NCI-H2227 (cell line): ENCODE measurements at regions not wholly inside any gene's neighbourhood (a gene's known extent, or its start where the extent isn't known, plus 50 kb on each side); places are given as distances from the start of the nearest gene placed in this dataset.
"Not testable (repeated sequence)": the region's sequence is repeated elsewhere in the genome, so short reads cannot be mapped to it uniquely, and the experiment has no call there.

ENCODE experiments used
- DNase-seq: peaks from one replicate; lab custom pipeline; 2025; ENCODE audit not compliant: unreplicated experiment; lab: John Stamatoyannopoulos, UW

DNA sequence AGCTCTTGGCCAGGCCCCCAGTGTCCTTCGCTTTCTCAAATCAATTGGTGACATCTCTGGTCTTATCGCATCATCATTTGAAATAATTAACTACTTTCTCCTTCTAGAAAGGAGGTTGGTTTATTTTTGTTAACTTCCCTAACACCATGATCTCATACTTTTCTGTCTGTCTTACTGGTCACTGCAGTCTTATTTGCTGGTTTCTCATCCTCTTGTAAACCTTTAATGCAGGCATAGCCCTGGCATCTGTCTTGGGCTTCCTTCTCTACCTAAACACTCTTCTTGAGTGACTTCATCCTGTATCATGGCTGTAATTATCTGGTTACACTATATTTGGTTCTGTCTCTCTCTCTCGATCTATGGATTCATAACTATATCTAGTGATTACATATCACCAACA is 152.8 kb downstream of the CYSLTR2 start:
- no peak for DNase-seq

DNA sequence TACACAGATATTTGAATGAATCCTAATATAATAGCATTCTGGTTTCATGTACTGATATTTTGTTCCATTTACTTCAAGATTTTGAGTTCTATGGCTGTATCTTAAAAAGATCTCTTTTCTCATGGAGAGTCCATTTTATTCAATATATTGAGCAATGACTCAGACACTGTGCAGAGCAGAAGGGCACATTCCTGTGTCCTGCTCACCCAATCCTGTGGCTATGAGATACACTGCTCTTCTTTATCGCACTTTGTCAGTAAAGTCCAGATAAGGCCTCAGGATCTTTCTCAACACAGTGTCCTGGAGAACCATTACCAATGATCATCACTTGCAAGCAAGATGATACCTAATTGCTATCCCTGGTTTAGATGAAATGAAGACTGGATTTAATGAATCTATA is 155.0 kb downstream of the CYSLTR2 start:
- DNase-seq, result no peak

DNA sequence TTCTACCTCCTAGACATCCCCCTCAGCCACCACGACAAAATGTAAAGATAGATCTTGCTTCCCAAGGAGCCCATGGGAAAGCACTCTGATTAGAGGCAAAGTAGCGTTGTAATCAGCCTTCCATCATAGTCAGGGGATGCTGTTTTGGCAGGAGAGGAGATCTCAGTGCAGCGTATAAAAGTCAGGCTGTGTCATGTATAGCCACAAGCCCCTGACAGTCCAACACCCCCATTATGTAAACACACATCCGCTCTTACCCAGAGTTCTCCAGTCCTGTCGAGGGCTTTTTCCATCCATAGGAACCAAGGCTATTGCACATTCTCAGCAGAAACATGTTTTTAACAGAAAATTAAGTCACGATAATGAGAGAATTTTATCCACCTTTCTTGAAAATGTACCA is 156.3 kb downstream of the CYSLTR2 start:
- DNase-seq, result no peak

DNA sequence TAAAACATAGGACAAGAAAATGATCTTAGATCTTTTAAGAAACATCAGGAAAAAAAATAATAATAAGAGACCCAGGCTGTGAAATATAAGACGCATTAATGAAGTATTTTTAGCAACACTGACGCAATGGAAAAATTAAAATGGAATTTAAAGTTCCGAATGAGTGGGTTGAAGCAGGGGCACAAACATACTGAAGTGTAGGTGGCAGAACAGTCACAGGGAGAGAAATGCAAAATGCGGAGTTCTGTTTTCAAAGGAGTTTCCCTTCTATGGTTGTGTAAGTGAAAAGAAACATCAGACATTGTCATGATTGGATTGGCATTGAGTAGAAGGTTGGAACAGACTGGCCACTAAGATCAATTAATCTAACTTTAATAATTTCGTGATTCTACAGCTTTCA is 159.8 kb downstream of the CYSLTR2 start:
- no peak for DNase-seq

DNA sequence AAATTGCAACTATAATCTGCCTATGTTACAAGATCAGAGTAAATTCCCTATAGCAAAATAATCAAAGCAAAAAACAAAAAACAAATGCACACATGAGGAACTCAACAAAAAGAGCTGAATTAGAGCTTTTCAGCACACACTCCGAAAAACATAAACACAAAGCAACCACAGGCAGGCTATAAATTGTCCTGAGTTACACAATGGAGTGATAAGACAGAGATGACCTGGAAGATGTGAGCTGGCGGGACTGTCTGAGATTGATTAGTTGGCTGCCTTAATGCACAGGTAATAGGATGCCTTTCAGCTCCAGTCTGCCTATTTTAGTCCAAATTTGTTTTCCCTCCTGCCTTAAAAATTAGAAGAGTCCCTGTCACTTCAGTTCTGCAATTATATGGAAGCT is 159.0 kb upstream of the FNDC3A start:
- no peak for DNase-seq

DNA sequence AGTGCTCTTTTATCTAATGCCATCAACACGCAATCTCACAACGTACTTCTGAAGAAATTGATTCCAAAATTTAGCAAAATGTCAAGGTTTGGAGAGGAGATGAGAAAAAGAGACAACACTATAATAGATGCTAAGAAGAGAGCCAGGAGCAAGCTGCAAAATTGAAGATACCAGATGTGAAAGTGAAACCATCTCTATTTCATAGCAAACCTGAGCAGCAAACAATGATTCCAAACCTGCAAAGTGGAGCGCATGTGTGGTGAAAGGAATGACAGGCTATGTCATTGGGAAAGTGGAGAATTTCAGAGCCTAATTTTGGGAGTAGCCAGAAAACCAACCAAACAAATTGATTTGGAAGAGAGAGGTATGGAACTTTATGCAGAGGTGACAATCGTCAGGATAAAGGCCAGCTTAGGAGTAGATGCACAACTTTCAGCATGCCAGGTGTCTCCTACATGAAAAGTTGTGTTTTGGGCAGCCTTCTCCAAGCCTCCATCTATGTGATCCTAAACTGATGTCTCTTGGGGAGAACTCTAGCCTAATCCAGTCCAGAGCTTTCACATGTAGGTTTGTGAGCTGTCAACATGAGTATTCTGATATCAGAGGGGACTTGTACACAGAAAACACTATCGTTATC is 158.4 kb upstream of the FNDC3A start:
- DNase-seq, result no peak

DNA sequence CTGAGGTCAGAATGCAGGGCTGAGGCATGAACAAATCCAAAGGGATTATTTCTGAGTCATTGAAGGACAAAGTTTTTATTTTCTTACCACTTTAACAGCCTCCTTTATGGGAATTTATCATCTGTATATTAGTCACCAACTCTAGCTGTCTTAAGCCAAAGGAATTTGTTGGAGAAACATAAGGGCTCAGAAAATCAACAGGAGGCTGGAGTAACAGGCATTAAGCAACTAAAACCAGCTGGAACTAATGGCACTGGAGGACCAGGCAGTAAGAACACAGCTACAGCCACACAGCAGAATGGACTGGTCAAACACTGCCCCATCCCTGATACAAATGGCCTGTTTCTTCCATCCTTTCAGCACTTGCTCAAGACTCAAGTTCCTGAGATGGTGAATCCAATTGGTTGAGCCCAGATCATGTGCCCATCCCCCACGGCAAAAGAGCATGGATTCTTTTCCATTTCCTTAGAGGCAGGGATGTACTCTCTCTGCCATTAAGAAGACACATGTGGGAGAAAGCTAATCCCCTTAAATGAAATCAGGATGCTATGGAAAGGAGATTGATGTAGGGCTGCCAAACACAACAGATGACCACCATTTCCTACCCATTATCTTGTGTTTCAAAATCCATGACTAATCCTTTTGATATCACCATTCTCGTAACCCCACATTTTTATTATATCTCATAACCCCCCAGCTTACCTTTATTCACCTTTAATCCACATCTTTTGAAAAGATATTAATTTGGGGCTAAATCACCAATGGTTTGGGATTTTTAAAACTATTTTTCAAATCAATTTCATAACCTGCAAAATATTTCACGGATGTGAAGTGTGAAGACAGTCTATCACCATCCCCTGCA is 157.0 kb upstream of the FNDC3A start:
- DNase-seq, result no peak

DNA sequence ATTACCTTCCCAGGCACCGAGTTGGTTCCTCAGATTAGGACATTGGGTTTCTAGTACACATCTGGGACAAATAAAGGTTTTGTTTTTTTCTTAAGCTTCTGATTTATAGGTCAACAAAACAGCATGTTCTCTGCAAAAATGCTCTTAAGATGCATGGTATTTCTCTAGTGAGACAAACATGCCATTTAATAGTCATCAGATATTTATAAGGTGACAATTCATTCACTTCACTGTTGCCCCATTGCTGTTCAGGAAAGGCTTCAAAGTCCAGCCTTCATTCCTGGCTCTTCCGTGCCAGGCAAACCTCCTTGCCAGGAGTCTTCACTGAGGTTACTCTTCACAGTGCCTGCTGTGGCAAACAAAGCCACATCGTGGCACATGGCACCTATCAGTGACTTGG is 156.3 kb upstream of the FNDC3A start:
- DNase-seq, result no peak

DNA sequence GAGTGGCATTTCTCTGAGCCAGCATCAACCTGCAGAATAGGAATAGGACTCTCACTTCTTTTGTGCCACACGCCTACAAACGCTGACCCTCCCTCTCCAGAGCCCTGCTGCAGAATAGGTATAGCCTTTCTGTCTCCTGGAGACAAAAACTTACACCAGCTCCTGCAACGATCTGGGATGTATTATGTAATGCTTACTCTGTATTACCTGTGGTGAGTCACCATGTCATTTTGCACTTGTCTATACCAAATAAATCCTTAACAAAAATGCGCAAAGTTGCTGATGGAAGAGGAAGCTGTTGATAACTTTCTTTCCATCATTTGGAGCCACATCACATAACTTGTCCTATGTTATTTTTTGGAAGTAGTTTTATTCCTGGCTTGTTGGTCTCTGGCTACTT is 155.8 kb upstream of the FNDC3A start:
- no peak for DNase-seq

DNA sequence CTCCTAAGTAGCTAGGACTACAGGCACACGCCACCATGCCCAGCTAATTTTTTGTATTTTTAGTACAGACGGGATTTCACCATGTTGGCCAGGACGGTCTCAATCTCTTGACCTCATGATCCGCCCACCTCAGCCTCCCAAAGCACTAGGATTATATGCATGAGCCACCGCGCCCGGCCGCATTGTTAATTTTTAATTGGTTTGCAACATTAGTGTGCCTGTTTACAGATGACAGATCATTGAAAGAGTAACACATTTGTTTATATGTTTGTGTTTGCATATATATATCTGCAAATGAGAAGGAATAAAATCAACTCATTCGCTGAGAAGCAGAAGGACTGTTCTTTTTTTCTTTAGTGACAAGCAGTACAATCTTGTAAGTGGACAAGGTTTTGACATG is 152.2 kb upstream of the FNDC3A start:
- DNase-seq, result not testable (repeated sequence)

DNA sequence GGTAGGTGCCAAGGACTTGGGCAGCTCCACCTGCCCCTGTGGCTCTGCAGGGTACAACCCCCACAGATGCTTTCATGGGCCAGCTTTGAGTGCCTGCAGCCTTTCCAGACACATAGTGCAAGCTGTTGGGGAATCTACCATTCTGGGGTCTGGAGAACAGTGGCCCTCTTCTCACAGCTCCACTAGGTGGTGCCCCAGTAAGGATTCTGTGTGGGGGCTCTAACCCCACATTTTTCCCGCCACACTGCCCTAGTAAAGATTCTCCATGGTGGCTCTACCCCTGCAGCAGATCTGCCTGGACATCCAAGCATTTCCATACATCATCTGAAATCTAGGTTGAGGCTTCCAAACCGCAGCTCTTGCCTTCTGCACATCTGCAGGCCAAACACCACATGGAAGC is 149.7 kb upstream of the FNDC3A start:
- DNase-seq, result no peak

DNA sequence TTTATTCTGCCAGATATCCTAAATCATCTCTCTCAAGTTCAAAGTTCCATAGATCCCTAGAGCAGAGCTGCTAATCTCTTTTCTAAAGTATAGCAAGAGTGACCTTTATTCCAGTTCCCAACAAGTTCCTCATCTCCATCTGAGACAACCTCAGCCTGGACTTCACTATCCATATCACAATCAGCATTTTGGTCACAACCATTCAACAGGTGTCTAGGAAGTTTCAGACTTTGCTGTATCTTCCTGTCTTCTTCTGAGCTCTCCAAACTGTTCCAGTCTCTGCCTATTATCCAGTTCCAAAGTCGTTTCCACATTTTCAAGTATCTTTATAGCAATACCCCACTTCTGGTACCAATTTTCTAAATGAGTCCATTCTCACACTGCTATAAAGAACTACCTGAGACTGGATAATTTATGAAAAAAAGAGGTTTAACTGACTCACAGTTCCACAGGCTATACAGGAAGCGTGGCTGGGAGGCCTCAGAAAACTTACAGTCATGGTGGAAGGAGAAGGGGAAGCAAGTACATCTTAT is 148.7 kb upstream of the FNDC3A start:
- not testable (repeated sequence) for DNase-seq

DNA sequence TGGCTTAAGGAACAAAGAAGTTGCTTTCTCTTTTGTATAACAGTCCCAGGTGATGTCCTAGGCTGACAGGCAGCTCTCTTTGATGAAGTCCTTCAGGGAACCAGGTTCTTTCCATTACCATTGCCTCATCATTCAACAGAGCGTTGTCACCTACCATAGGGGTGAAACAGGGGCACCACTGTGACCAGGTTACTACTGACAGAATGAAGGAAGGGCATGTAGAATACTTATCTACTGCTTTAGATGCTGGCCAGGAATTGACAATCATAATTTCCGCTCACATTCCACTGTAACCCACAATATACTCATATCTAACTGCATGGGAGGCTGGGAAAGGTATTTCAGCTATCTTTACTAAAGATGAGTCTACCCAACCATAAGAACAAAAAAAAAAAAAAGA is 148.0 kb upstream of the FNDC3A start:
- no peak for DNase-seq

DNA sequence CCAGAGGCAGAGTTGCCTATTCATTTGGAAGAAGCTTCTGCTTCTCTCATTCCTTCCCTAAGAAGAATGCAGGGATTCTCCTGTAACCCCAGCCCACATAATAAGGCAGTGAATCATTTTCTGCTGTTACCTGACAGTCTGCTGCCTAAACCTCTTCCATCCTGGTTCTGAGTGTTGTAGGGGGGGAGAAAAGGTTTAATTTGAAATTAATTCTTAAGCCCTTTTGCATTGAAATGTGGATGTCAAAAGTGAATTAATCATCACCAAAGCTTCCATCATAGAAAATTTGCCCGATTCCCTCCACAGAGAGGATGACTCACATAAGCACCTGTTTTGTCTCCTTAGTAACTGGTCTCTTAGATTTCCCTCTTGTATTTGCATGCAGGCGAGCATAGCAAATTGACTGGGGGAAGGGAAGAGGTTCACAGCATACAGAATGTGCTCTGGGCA is 146.7 kb upstream of the FNDC3A start:
- peak; percentile 23 for DNase-seq

DNA sequence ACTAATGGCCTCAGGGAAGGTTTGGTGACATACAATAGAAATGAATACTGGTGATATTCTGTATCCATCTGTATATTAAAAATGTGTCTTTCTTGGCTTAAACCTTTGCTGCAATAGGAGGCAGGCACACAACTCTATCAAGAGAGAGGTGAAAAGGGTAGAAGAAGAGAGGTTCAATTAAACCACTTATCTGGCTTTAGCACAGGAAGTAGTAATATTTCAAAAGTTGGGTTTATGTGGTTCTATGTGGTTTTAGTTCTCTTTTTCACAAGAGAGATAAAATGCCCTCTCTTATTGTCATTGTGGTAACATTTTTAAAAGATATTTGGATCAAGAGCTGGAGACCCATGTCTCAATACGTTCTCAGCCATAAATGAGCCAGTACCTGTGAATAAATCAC is 146.2 kb upstream of the FNDC3A start:
- no peak for DNase-seq

DNA sequence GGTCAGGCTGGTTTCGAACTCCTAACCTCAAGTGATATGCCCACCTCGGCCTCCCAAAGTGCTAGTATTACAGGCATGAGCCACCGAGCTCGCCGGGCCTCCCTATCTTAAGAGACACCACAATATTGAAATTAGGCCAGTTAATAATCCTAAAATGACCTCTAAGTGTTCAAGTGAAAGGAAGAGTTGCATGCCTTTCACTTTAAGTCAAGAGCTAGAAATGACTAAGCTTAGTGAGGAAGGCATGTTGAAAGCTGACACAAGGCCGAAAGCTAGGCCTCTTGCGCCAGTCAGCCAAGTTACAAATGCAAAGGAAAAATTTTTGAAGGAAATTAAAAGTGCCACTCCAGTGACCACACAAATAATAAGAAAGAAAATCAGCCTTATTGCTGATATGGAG is 144.5 kb upstream of the FNDC3A start:
- no peak for DNase-seq

DNA sequence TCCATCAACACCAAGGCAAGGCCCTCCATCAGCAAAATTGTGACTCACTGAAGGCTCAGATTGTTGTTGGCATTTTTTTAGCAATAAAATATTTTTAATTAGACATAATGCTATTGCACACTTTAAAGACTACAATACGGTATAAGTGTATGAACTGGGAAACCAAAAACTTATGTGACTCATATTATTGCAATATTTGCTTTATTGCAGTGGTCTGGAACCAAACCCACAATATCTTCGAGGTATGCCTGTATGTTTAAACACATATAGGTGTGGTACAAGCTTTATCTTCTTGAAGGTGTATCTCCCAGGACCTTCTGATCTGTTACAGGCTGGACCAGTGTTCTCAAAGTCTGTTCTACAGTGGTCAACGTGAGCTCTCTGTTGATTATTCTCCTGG is 142.3 kb upstream of the FNDC3A start:
- DNase-seq, result no peak

DNA sequence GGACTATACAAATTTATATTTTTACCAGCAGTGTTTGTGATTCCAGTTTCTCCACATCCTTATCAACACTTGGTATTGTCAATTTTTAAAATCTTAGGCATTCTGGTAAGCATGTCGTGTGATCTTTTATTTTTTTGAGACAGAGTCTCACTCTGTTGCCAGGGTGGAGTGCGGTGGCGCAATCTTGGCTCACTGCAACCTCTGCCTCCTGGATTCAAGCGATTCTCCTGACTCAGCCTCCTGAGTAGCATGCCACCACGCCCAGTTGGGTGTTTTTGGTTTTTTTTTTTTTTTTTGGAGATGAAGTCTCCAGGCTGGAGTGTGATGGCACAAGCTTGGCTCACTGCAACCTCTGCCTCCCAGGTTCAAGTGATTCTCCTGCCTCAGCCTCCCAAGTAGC is 140.4 kb upstream of the FNDC3A start:
- not testable (repeated sequence) for DNase-seq

DNA sequence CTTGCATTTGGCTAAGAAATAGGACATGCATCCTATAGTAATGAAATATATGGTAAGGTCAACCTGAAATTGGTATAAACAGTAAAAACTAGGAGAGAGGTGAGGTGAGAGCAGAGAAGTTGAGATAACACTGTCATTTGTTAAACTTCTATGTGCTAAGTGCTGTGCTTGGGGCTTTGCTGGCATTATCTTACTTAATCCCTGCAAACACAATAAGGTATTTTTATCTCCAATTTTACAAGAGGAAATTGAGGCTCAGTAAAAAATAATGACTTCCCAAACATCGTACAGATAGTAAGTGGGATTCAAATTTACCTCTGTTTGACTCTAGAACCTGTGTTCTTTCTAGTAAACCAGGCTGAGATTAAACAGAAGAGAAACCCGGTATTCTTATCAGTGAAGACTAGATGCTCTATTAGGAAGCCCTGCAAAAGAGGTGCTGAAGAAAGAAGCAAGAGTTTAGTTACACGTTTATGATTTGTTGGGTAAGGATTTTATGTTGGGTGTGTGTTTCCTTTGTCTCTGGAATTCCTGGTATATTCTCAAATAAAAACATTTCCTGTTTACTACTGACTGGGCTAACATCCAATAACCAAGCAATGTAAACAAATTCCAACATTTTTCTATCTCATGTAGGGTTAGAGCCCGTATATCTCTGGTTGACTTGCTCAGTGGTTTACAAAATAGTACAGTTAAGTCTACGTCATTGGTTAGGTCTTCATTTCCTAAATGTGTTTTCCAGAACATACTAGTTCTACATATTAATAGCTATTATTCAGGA is 137.3 kb upstream of the FNDC3A start:
- no peak for DNase-seq

DNA sequence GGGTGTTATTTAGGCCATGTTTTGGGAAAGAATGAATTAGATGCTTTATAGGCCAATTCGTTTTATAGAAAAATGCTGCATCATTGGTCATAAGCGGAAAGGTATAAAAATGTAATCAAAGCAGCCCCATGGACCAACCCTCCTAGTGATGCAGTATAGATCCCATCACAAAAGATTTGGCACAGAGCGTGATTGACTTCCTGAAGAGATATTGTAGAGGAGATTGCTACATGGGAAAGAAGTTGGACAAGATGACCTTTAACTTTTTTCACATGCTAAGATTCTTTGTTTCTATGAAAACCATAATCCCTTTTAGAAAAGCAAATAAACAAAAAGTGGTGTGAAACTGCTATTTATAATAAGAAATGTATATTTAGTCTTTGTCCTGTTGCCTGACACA is 136.5 kb upstream of the FNDC3A start:
- DNase-seq, result no peak

DNA sequence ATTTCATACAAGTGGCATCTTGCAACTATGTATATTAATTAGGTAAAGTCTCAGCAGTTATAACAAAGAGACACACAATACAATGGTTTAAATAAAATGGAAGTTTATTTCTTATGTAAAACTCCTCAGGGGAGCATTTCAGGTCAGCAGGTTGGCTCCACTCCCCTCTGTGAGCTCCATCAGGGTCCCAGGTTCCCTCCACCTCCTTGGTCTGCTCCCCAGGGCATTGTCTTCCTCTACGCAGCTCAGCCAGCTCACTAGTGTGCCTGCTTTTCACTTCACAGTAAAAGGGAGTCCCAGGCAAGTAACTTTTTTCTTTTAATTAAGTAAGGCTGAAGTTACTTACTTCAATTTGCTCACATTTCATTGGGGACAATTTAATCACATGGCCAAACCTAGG is 135.3 kb upstream of the FNDC3A start:
- DNase-seq, result no peak

DNA sequence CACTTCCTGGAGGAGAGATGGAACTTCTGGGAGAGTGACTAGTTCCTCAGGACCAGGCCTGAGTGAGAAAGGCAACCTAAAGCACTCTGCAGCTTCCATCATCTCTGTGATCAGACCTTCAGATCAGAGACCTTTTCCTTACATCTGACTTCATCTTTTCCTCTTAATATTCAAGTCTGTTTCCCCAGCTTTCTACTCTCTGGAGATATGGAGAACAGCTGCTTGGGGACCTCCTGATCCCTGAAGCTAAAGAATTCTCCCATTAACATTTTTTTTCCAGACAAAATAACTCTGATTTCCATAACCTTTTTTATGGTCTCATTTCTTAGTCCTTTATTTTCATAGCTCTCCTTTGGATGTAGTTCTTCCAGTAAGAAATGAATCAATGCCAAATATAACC is 133.4 kb upstream of the FNDC3A start:
- no peak for DNase-seq
